Adrenal gland (tissue), 9 donors: ENCODE measurements at regions not wholly inside any gene's neighbourhood (a gene's known extent, or its start where the extent isn't known, plus 50 kb on each side); places are given as distances from the start of the nearest gene placed in this dataset.

Source experiments
- DNase-seq, 7 donors: peaks; one replicate each; pipeline ENCODE4 v3.0.0-alpha.2; 2019 to 2020
- H3K27ac ChIP-seq, 5 donors: fragments of 200-600 bp; sonication (generic) in 4 of 5; 1 replicate in 3 of 5; 2 replicates in 2 of 5; pipeline versions ENCODE4 v1.5.1 to v1.8.0; 2016 to 2020; ENCODE audit warnings: mild to moderate bottlenecking in 1 of 5
- H3K27me3 ChIP-seq: fragments of 200-600 bp; 2 replicates; pipeline ENCODE4 v1.8.0; 2021
- H3K36me3 ChIP-seq, 2 donors: fragments of 200-600 bp; replicated peaks in 1 of 2; 1 replicate in 1 of 2; 2 replicates in 1 of 2; pipeline versions ENCODE4 v1.5.1 to v1.8.0; 2018 to 2022
- H3K4me1 ChIP-seq, 2 donors: fragments of 200-600 bp; replicated peaks in 1 of 2; 1 replicate in 1 of 2; 2 replicates in 1 of 2; pipeline versions ENCODE4 v1.5.1 to v1.8.0; 2018 to 2021
- H3K4me3 ChIP-seq, 4 donors: fragments of 200-600 bp; sonication (generic) in 3 of 4; one replicate each; pipeline ENCODE4 v1.5.1; 2016 to 2018
- H3K9me3 ChIP-seq, 3 donors: fragments of 200-600 bp; sonication (generic) in 1 of 3; replicated peaks in 1 of 3; 1 replicate in 2 of 3; 2 replicates in 1 of 3; pipeline versions ENCODE4 v1.5.1 to v1.8.0; 2016 to 2021
- POLR2A ChIP-seq, 2 donors: fragments of 450-650 bp; IDR thresholded peaks; one replicate each; pipeline ENCODE4 v1.6.1; 2017; ENCODE audit warnings: antibody characterized with exemption in 2 of 2, mild to moderate bottlenecking in 2 of 2, moderate library complexity in 1 of 2
- WGBS, 4 donors: extraction: QIAGEN DNeasy Blood & Tissue Kit in 2 of 4; methylation state at CpG; one replicate each; pipeline versions ENCODE4 v1.1.5 to v1.1.7; 2013 to 2017; 5-methylcytosine and 5-hydroxymethylcytosine counted together
- intact Hi-C, 2 donors: fragments of 100-400 bp; cut with DNase I; formaldehyde crosslinking; loops; one replicate each; pipeline versions ENCODE4 v1.14.1 to v1.15.0; 2022 to 2023
- TF ChIP-seq, protein P1 (sequence below), 6 experiments: fragments of 450-650 bp in 4 of 6; fragments of 200-600 bp in 2 of 6; sonication (generic) in 1 of 6; IDR thresholded peaks; 1 replicate in 5 of 6; 2 replicates in 1 of 6; pipeline versions ENCODE4 v1.5.1 to v1.8.0; 2016 to 2021; ENCODE audit warnings: antibody characterized with exemption in 6 of 6, mild to moderate bottlenecking in 2 of 6, moderate library complexity in 1 of 6
- donor health status: healthy with polysubstance abuse.
- donor health status: Bipolar disorder and iron deficiency.
- donor health status: DM: yes; HTN: yes; CAD: no.
- donor health status: DM: no; HTN: no; CAD: no.
- donor health status: DM: no; HTN: no; CAD: no.

DNA sequence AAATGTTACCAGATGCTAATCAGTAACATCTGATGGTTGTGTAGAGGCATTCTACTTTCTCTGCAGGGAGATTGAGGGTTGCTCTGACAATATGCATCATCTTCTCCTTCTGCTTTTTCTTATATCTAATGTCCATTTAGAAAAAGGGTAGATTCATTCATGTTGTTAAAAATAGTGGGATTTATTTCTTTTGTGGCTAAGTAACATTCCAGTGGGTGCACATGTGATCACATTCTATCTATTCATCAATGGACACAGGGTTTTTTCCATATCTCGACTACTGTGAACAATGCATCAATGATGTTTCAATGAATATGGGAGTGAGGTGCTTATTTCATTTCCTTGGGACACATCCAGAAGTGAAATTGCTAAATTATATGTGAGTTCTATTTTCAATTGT, 103.9 kb downstream of the CRPPA start:
- H3K27ac ChIP-seq, result no peak overlapping the region
- H3K27me3 ChIP-seq, result no peaks in the 10 kb centered on the region
- H3K36me3 ChIP-seq, result no peaks in the 10 kb centered on the region
- H3K4me3 ChIP-seq, result no peak overlapping the region
- no peaks in the 10 kb centered on the region for H3K4me1 ChIP-seq
- TF ChIP-seq, protein P1, sequence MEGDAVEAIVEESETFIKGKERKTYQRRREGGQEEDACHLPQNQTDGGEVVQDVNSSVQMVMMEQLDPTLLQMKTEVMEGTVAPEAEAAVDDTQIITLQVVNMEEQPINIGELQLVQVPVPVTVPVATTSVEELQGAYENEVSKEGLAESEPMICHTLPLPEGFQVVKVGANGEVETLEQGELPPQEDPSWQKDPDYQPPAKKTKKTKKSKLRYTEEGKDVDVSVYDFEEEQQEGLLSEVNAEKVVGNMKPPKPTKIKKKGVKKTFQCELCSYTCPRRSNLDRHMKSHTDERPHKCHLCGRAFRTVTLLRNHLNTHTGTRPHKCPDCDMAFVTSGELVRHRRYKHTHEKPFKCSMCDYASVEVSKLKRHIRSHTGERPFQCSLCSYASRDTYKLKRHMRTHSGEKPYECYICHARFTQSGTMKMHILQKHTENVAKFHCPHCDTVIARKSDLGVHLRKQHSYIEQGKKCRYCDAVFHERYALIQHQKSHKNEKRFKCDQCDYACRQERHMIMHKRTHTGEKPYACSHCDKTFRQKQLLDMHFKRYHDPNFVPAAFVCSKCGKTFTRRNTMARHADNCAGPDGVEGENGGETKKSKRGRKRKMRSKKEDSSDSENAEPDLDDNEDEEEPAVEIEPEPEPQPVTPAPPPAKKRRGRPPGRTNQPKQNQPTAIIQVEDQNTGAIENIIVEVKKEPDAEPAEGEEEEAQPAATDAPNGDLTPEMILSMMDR (IDR thresholded peaks at IDR 0.05), result no peak
- no peak for TF ChIP-seq POLR2A (IDR thresholded peaks at IDR 0.05)
- intact Hi-C loops, result no loop called here
- no peaks in the 10 kb centered on the region for H3K9me3 ChIP-seq
- DNase-seq, result no peak
- WGBS, 4 donors, result 40 to 91% (median 79%) methylated on average over 1 of the region's 1 CpG

DNA sequence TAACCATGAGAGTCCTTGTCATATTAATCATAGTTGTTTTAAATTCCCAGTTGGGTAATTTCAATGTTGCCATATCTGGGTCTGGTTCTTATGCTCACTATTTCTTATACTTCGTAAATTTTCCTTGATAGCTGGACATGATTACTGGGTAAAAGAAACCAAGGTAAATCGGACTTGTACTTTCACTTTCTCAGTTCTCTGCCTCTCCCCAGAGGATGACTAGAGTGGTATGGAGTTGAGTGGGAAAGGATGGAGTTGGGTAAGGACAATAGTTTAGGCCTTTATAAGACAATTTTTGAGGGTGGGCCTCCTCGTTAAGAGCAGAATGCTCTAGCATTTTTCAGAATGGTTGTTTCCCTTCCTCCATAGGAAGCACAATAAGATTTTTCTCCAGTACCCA, 106.1 kb downstream of the CRPPA start:
- intact Hi-C loops, result no loop called here
- no peak for TF ChIP-seq POLR2A (IDR thresholded peaks at IDR 0.05)
- Histone ChIP-seq H3K9me3 (no peaks in the 10 kb centered on the region), H3K27me3 (no peaks in the 10 kb centered on the region), H3K36me3 (no peaks in the 10 kb centered on the region), H3K4me1 (no peaks in the 10 kb centered on the region), H3K27ac (no peak overlapping the region), H3K4me3 (no peak overlapping the region)
- WGBS, 4 donors, result 71 to 92% (median 83%) methylated on average over 3 of the region's 3 CpGs
- no peak for DNase-seq

DNA sequence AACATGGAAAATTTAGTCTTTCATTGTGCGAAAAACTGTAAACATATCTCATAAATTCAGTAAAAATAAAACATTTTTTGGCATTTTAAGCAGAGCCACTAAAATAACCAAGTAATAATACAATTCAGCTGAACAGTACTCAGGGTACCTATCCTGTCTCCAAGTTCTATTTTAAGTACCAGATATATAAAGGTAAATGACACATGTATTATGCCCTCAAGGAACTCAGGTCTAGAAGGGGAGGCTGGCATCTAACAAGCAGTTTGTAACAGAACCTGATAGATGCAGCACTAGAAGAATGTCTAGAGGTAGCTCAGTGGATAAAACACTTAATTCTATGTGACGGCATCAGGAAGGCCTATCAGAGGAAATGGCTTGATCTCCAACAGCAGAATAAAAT, 112.2 kb downstream of the CRPPA start:
- no peaks in the 10 kb centered on the region for H3K9me3 ChIP-seq
- no peak for TF ChIP-seq POLR2A (IDR thresholded peaks at IDR 0.05)
- TF ChIP-seq, protein P1 (IDR thresholded peaks at IDR 0.05), result no peak
- H3K27me3 ChIP-seq, result no peaks in the 10 kb centered on the region
- no peaks in the 10 kb centered on the region for H3K36me3 ChIP-seq
- H3K4me3 ChIP-seq, result no peak overlapping the region
- H3K27ac ChIP-seq, result no peak overlapping the region
- H3K4me1 ChIP-seq, result no peaks in the 10 kb centered on the region
- no peak for DNase-seq
- intact Hi-C loops, result no loop called here
- WGBS, 4 donors, result 93 to 100% (median 96%) methylated on average over 2 of the region's 2 CpGs

DNA sequence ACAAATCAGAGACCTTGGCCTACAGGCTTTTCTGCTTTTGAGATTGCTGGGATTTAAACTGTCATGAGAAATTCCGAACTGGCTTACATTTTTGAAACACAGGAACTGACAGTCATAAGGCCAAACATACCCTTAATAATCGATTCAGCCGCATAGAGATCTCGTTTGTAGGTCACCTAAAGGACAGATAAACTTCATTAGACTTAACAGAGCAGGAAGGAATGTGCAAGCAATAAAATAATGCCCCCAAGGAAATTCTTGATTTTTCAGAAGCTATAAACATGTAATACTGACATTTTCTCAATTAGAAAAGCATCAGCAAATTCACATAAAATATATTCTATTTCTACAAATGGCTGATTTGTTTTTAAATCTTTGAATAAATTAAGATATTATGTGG, 120.0 kb downstream of the CRPPA start:
- no peaks in the 10 kb centered on the region for H3K36me3 ChIP-seq
- intact Hi-C loops, result no loop called here
- DNase-seq, result no peak
- TF ChIP-seq, protein P1 (IDR thresholded peaks at IDR 0.05), result no peak
- H3K4me3 ChIP-seq, result no peak overlapping the region
- no peaks in the 10 kb centered on the region for H3K9me3 ChIP-seq
- H3K27me3 ChIP-seq, result no peaks in the 10 kb centered on the region
- H3K27ac ChIP-seq, result no peak overlapping the region
- no peaks in the 10 kb centered on the region for H3K4me1 ChIP-seq
- WGBS, 4 donors, result 63 to 75% (median 71%) methylated on average over 4 of the region's 4 CpGs

DNA sequence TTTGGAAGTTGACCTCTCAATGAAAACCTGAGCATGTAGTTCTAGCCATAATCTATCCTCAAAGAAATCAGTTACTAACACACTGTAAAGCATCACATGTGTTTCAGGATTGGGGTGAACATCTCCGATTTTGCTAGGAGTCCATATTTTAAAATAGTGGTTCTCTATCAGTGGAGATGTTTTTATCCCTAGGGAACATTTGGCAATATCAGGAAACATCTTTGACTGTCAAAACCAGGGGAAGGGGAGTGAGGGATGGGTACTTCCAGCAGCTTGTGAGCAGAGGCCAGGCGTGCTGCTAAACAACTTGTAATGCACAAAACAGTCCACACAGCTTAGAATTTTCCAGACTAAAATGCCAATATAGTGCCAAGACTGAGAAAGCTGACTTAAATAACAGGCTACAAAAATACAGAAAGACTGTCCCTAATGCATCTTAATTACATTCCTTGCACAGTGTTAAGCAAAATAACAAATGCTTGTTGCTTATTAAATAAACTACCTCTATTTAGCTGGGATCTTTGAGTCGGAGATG, 120.9 kb downstream of the CRPPA start:
- Histone ChIP-seq H3K27me3 (no peaks in the 10 kb centered on the region), H3K27ac (no peak overlapping the region), H3K4me3 (no peak overlapping the region), H3K36me3 (no peaks in the 10 kb centered on the region), H3K9me3 (no peaks in the 10 kb centered on the region), H3K4me1 (no peaks in the 10 kb centered on the region)
- no peak for DNase-seq
- TF ChIP-seq POLR2A (IDR thresholded peaks at IDR 0.05), result no peak
- TF ChIP-seq, protein P1 (IDR thresholded peaks at IDR 0.05), result no peak
- 69 to 86% (median 80%) methylated on average over 3 of the region's 3 CpGs for WGBS, 4 donors
- intact Hi-C loops, result no loop called here
